ENCODE measurements at regions not wholly inside any gene's neighbourhood (a gene's known extent, or its start where the extent isn't known, plus 50 kb on each side); places are given as distances from the start of the nearest gene placed in this dataset.
A peak's percentile ranks its signal among the peaks of the same experiment; 100 is the strongest.

- H3K9me3 ChIP-seq (ENCODE audit: low read depth), result no peaks in the 10 kb centered on the region
- Mint-ChIP-seq H3K4me3 (no peak overlapping the region), H3K36me3 (no peaks in the 10 kb centered on the region), H3K27ac (no peak overlapping the region), H3K27me3 (ENCODE audit: insufficient read depth, low read depth) (no peaks in the 10 kb centered on the region), H3K4me1 (no peaks in the 10 kb centered on the region), H3K9me3 (peaks cover 14% of the 10 kb centered on the region)
- H2AFZ ChIP-seq (replicated peaks), result no peak overlapping the region
- H3F3A ChIP-seq (ENCODE audit: low read depth), result no peaks in the 10 kb centered on the region
- H3K4me1 ChIP-seq, result no peaks in the 10 kb centered on the region
- DNase-seq (ENCODE audit: low spot score), result no peak
- no peaks in the 10 kb centered on the region for H3K79me2 ChIP-seq (ENCODE audit: low read depth)
- no peak overlapping the region for H3K9ac ChIP-seq
- H3K36me3 ChIP-seq, result no peaks in the 10 kb centered on the region
- H3K27ac ChIP-seq, result no peak overlapping the region
- TF ChIP-seq EZH2 (IDR thresholded peaks at IDR 0.05) (no peak), EZH2phosphoT487 (IDR thresholded peaks at IDR 0.05) (no peak), CTCF (IDR thresholded peaks at IDR 0.05) (peak; percentile 62)
- no peaks in the 10 kb centered on the region for H4K20me1 ChIP-seq (ENCODE audit: low read depth)
- no peak overlapping the region for H3K4me2 ChIP-seq
- H3K4me3 ChIP-seq, result no peak overlapping the region
- no peaks in the 10 kb centered on the region for H3K27me3 ChIP-seq
Measured at GRCh38 chr9:27888661-27889295, 315.5 kb upstream of the C9orf72 start.

GRCh38 chr9:27924502-27924901 lies 351.2 kb upstream of the C9orf72 start:
- Mint-ChIP-seq H3K27me3 (ENCODE audit: insufficient read depth, low read depth) (no peaks in the 10 kb centered on the region), H3K9me3 (no peaks in the 10 kb centered on the region), H3K27ac (no peak overlapping the region), H3K36me3 (no peaks in the 10 kb centered on the region), H3K4me3 (no peak overlapping the region), H3K4me1 (peaks cover 3% of the 10 kb centered on the region)
- no peaks in the 10 kb centered on the region for H3F3A ChIP-seq (ENCODE audit: low read depth)
- H3K9me3 ChIP-seq (ENCODE audit: low read depth), result no peaks in the 10 kb centered on the region
- no peaks in the 10 kb centered on the region for H4K20me1 ChIP-seq (ENCODE audit: low read depth)
- no peak for TF ChIP-seq EZH2phosphoT487 (IDR thresholded peaks at IDR 0.05)
- TF ChIP-seq EZH2 (IDR thresholded peaks at IDR 0.05), result no peak
- TF ChIP-seq CTCF (IDR thresholded peaks at IDR 0.05), result no peak
- no peaks in the 10 kb centered on the region for H3K36me3 ChIP-seq
- H3K4me1 ChIP-seq, result no peaks in the 10 kb centered on the region
- H3K4me2 ChIP-seq, result no peak overlapping the region
- DNase-seq (ENCODE audit: low spot score), result no peak
- no peaks in the 10 kb centered on the region for H3K27me3 ChIP-seq
- H3K9ac ChIP-seq, result no peak overlapping the region
- H2AFZ ChIP-seq (replicated peaks), result no peak overlapping the region
- H3K4me3 ChIP-seq, result no peak overlapping the region
- no peaks in the 10 kb centered on the region for H3K79me2 ChIP-seq (ENCODE audit: low read depth)
- no peak overlapping the region for H3K27ac ChIP-seq

- no peaks in the 10 kb centered on the region for H3K4me1 ChIP-seq
- no peaks in the 10 kb centered on the region for H4K20me1 ChIP-seq (ENCODE audit: low read depth)
- H3K27me3 ChIP-seq, result no peaks in the 10 kb centered on the region
- peaks cover 3% of the 10 kb centered on the region for H3K4me1 Mint-ChIP-seq
- no peak overlapping the region for H3K4me2 ChIP-seq
- no peak overlapping the region for H3K27ac Mint-ChIP-seq
- no peak for DNase-seq (ENCODE audit: low spot score)
- no peaks in the 10 kb centered on the region for H3K9me3 Mint-ChIP-seq
- H3K4me3 ChIP-seq, result no peak overlapping the region
- H3K36me3 Mint-ChIP-seq, result no peaks in the 10 kb centered on the region
- no peak overlapping the region for H3K9ac ChIP-seq
- TF ChIP-seq CTCF (IDR thresholded peaks at IDR 0.05) (no peak), EZH2 (IDR thresholded peaks at IDR 0.05) (no peak), EZH2phosphoT487 (IDR thresholded peaks at IDR 0.05) (no peak)
- H3K9me3 ChIP-seq (ENCODE audit: low read depth), result no peaks in the 10 kb centered on the region
- H2AFZ ChIP-seq (replicated peaks), result no peak overlapping the region
- H3K27ac ChIP-seq, result no peak overlapping the region
- H3F3A ChIP-seq (ENCODE audit: low read depth), result no peaks in the 10 kb centered on the region
- H3K36me3 ChIP-seq, result no peaks in the 10 kb centered on the region
- H3K4me3 Mint-ChIP-seq, result no peak overlapping the region
- H3K79me2 ChIP-seq (ENCODE audit: low read depth), result no peaks in the 10 kb centered on the region
- no peaks in the 10 kb centered on the region for H3K27me3 Mint-ChIP-seq (ENCODE audit: insufficient read depth, low read depth)
Measured at GRCh38 chr9:27925815-27926214, 352.5 kb upstream of the C9orf72 start.

All from neural progenitor cell (in vitro differentiated cells).